ENCODE measurements at regions not wholly inside any gene's neighbourhood (a gene's known extent, or its start where the extent isn't known, plus 50 kb on each side); places are given as distances from the start of the nearest gene placed in this dataset.

- no peaks in the 10 kb centered on the region for H3K27me3 ChIP-seq (ENCODE audit: control insufficient read depth, insufficient read depth, low read length)
- no peak for FAIRE-seq
- no peak overlapping the region for H3K4me3 ChIP-seq (ENCODE audit: low read depth, low read length)
- no peak for DNase-seq (ENCODE audit: low read depth)
- TF ChIP-seq CTCF (IDR thresholded peaks at IDR 0.05; ENCODE audit: insufficient read depth, low read length, severe bottlenecking), result no peak
- no peaks in the 10 kb centered on the region for H3K36me3 ChIP-seq (ENCODE audit: control insufficient read depth, insufficient read depth, low read length)
Observed at GRCh38 chr13:53422415-53422814, 393.8 kb downstream of the OLFM4 start.

GRCh38 chr13:53436396-53436795 is 407.8 kb downstream of the OLFM4 start:
- no peak for DNase-seq (ENCODE audit: low read depth)
- no peaks in the 10 kb centered on the region for H3K27me3 ChIP-seq (ENCODE audit: control insufficient read depth, insufficient read depth, low read length)
- no peak for FAIRE-seq
- H3K4me3 ChIP-seq (ENCODE audit: low read depth, low read length), result no peak overlapping the region
- no peaks in the 10 kb centered on the region for H3K36me3 ChIP-seq (ENCODE audit: control insufficient read depth, insufficient read depth, low read length)
- no peak for TF ChIP-seq CTCF (IDR thresholded peaks at IDR 0.05; ENCODE audit: insufficient read depth, low read length, severe bottlenecking)

GRCh38 chr13:53439439-53440225 is 411.0 kb downstream of the OLFM4 start:
- FAIRE-seq (no peak), DNase-seq (ENCODE audit: low read depth) (no peak)
- Histone ChIP-seq H3K36me3 (ENCODE audit: control insufficient read depth, insufficient read depth, low read length) (no peaks in the 10 kb centered on the region), H3K4me3 (ENCODE audit: low read depth, low read length) (no peak overlapping the region), H3K27me3 (ENCODE audit: control insufficient read depth, insufficient read depth, low read length) (no peaks in the 10 kb centered on the region)
- TF ChIP-seq CTCF (IDR thresholded peaks at IDR 0.05; ENCODE audit: insufficient read depth, low read length, severe bottlenecking), result no peak

- no peaks in the 10 kb centered on the region for H3K36me3 ChIP-seq (ENCODE audit: control insufficient read depth, insufficient read depth, low read length)
- FAIRE-seq, result no peak
- no peak for TF ChIP-seq CTCF (IDR thresholded peaks at IDR 0.05; ENCODE audit: insufficient read depth, low read length, severe bottlenecking)
- DNase-seq (ENCODE audit: low read depth), result no peak
- no peak overlapping the region for H3K4me3 ChIP-seq (ENCODE audit: low read depth, low read length)
- no peaks in the 10 kb centered on the region for H3K27me3 ChIP-seq (ENCODE audit: control insufficient read depth, insufficient read depth, low read length)
Observed at GRCh38 chr13:53442979-53443378, 414.4 kb downstream of the OLFM4 start.

GRCh38 chr13:53445686-53446085 is 417.1 kb downstream of the OLFM4 start:
- no peaks in the 10 kb centered on the region for H3K27me3 ChIP-seq (ENCODE audit: control insufficient read depth, insufficient read depth, low read length)
- H3K36me3 ChIP-seq (ENCODE audit: control insufficient read depth, insufficient read depth, low read length), result no peaks in the 10 kb centered on the region
- FAIRE-seq (no peak), DNase-seq (ENCODE audit: low read depth) (no peak)
- no peak overlapping the region for H3K4me3 ChIP-seq (ENCODE audit: low read depth, low read length)
- no peak for TF ChIP-seq CTCF (IDR thresholded peaks at IDR 0.05; ENCODE audit: insufficient read depth, low read length, severe bottlenecking)

- H3K27me3 ChIP-seq (ENCODE audit: control insufficient read depth, insufficient read depth, low read length), result no peaks in the 10 kb centered on the region
- no peak overlapping the region for H3K4me3 ChIP-seq (ENCODE audit: low read depth, low read length)
- H3K36me3 ChIP-seq (ENCODE audit: control insufficient read depth, insufficient read depth, low read length), result no peaks in the 10 kb centered on the region
- TF ChIP-seq CTCF (IDR thresholded peaks at IDR 0.05; ENCODE audit: insufficient read depth, low read length, severe bottlenecking), result no peak
- FAIRE-seq (no peak), DNase-seq (ENCODE audit: low read depth) (no peak)
Observed at GRCh38 chr13:53447456-53447855, 418.8 kb downstream of the OLFM4 start.

All from bronchial epithelial cell (primary cell).